GM23338 (cell line): ENCODE measurements at regions not wholly inside any gene's neighbourhood (a gene's known extent, or its start where the extent isn't known, plus 50 kb on each side); places are given as distances from the start of the nearest gene placed in this dataset.

Experiments
- CREB1 ChIP-seq: fragments of 250-450 bp; sonication (Bioruptor Pico); IDR thresholded peaks from 2 replicates; pipeline ENCODE4 v1.5.0; 2020; ENCODE audit warnings: low read depth, mild to moderate bottlenecking, moderate library complexity
- CTCF ChIP-seq, 2 experiments: fragments of 200-600 bp in 1 of 2; sonication (generic) in 1 of 2; conservative IDR thresholded peaks; 2 replicates each; pipeline versions ENCODE4 v1.5.1 to v1.6.1; 2016 to 2017; ENCODE audit warnings: antibody characterized with exemption in 2 of 2, low read depth in 2 of 2, mild to moderate bottlenecking in 2 of 2, moderate library complexity in 1 of 2
- ETS1 ChIP-seq: IDR thresholded peaks from 2 replicates; pipeline ENCODE4 v1.6.1; 2016; ENCODE audit warnings: antibody characterized with exemption
- EZH2 ChIP-seq: fragments of 200-600 bp; sonication (generic); IDR thresholded peaks from one replicate; pipeline ENCODE4 v1.8.0; 2017; ENCODE audit warnings: antibody characterized with exemption, mild to moderate bottlenecking, low read depth; ENCODE audit not compliant: unreplicated experiment
- EZH2phosphoT487 ChIP-seq: fragments of 200-600 bp; sonication (generic); IDR thresholded peaks from one replicate; pipeline ENCODE4 v1.8.1; 2018; ENCODE audit warnings: antibody characterized with exemption; ENCODE audit not compliant: unreplicated experiment
- JUNB ChIP-seq: IDR thresholded peaks from one replicate; pipeline ENCODE4 v1.6.1; 2016; ENCODE audit warnings: antibody characterized with exemption; ENCODE audit not compliant: unreplicated experiment
- POLR2AphosphoS5 ChIP-seq: IDR thresholded peaks from 2 replicates; pipeline ENCODE4 v1.6.1; 2016; ENCODE audit warnings: antibody characterized with exemption, low read depth
- REST ChIP-seq: IDR thresholded peaks from one replicate; pipeline ENCODE4 v1.6.1; 2018; ENCODE audit warnings: antibody characterized with exemption; ENCODE audit not compliant: unreplicated experiment
- ZNF114 ChIP-seq: fragments of 250-450 bp; sonication (Bioruptor Pico); IDR thresholded peaks from 2 replicates; pipeline ENCODE4 v1.5.0; 2020; ENCODE audit warnings: mild to moderate bottlenecking, moderate library complexity
- ZNF331 ChIP-seq: fragments of 250-450 bp; sonication (Bioruptor Pico); IDR thresholded peaks from 2 replicates; pipeline ENCODE4 v1.5.0; 2020; ENCODE audit warnings: low read depth, mild to moderate bottlenecking, moderate library complexity

DNA sequence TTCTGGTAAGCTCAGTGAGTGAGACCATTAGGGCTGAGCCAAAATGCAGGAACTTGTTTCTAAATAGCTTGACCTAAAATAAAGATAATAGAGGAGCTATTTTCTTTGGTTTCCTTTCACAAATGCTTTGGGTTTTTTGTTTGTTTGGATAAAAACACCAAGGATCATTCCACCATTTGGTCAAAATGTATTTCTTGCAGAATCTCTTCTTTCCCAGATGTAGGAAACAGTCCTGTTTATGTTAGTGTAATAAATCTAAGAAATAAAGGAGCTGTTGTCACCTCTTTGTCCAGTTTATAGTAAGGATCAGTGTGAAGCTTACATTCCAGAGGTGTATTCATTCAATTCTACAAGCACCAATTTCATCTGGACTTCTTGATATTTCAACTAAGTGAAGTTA lies 297.8 kb downstream of the GJA1 start:
- TF ChIP-seq CTCF (conservative IDR thresholded peaks at IDR 0.05; ENCODE audit: low read depth in 2 of 2) = no peak
- TF ChIP-seq EZH2 = no peak
- TF ChIP-seq REST = no peak
- TF ChIP-seq POLR2AphosphoS5 = no peak
- TF ChIP-seq CREB1 (CRISPR knock-in tag) = no peak
- no peak for TF ChIP-seq ZNF331 (CRISPR knock-in tag)
- no peak for TF ChIP-seq JUNB
- TF ChIP-seq EZH2phosphoT487 = no peak
- TF ChIP-seq ETS1 = no peak
- TF ChIP-seq ZNF114 (CRISPR knock-in tag) = no peak
